ENCODE measurements at regions not wholly inside any gene's neighbourhood (a gene's known extent, or its start where the extent isn't known, plus 50 kb on each side); places are given as distances from the start of the nearest gene placed in this dataset.
"Not testable (repeated sequence)": the region's sequence is repeated elsewhere in the genome, so short reads cannot be mapped to it uniquely, and the experiment has no call there.

- ChIA-PET CTCF (no interaction called here), POLR2A (no interaction called here)
- H3K27ac Mint-ChIP-seq: no peak overlapping the region
- peaks cover 18% of the 10 kb centered on the region for H3K9me3 Mint-ChIP-seq (ENCODE audit: low read depth)
- DNase-seq (no peak), ATAC-seq (no peak)
- no peaks in the 10 kb centered on the region for H3K27me3 Mint-ChIP-seq
- H3K4me1 Mint-ChIP-seq: no peaks in the 10 kb centered on the region
- H3K4me3 Mint-ChIP-seq: no peak overlapping the region
- H3K36me3 Mint-ChIP-seq (ENCODE audit: low read depth): peaks cover 2% of the 10 kb centered on the region
- intact Hi-C loops (cut with DNase I, micrococcal nuclease): no loop called here
Observed at GRCh38 chr3:8020047-8020841, 481.4 kb upstream of the LMCD1 start.

- no peaks in the 10 kb centered on the region for H3K36me3 Mint-ChIP-seq (ENCODE audit: low read depth)
- no peak overlapping the region for H3K27ac Mint-ChIP-seq
- peaks cover 6% of the 10 kb centered on the region for H3K9me3 Mint-ChIP-seq (ENCODE audit: low read depth)
- DNase-seq (no peak), ATAC-seq (no peak)
- ChIA-PET POLR2A (no interaction called here), CTCF (interaction anchor here (1.0 kb wide), 1 partner anchor 11 kb away, joined by 3 read pairs; no protein-coding TSS in a partner anchor)
- intact Hi-C loops (cut with DNase I, micrococcal nuclease): no loop called here
- no peak overlapping the region for H3K4me3 Mint-ChIP-seq
- no peaks in the 10 kb centered on the region for H3K27me3 Mint-ChIP-seq
- no peaks in the 10 kb centered on the region for H3K4me1 Mint-ChIP-seq
Observed at GRCh38 chr3:8027954-8028353, 473.7 kb upstream of the LMCD1 start.

- intact Hi-C loops (cut with DNase I, micrococcal nuclease): no loop called here
- ATAC-seq (no peak), DNase-seq (no peak)
- H3K27ac Mint-ChIP-seq: no peak overlapping the region
- H3K9me3 Mint-ChIP-seq (ENCODE audit: low read depth): no peaks in the 10 kb centered on the region
- no peaks in the 10 kb centered on the region for H3K36me3 Mint-ChIP-seq (ENCODE audit: low read depth)
- no peaks in the 10 kb centered on the region for H3K27me3 Mint-ChIP-seq
- no peaks in the 10 kb centered on the region for H3K4me1 Mint-ChIP-seq
- no peak overlapping the region for H3K4me3 Mint-ChIP-seq
- ChIA-PET POLR2A (no interaction called here), CTCF (interaction anchor here (0.8 kb wide), 1 partner anchor 986 kb away, joined by 3 read pairs; no protein-coding TSS in a partner anchor)
Observed at GRCh38 chr3:8050283-8050682, 451.3 kb upstream of the LMCD1 start.

- ATAC-seq (no peak), DNase-seq (no peak)
- ChIA-PET CTCF (no interaction called here), POLR2A (no interaction called here)
- H3K36me3 Mint-ChIP-seq (ENCODE audit: low read depth): no peaks in the 10 kb centered on the region
- H3K4me1 Mint-ChIP-seq: no peaks in the 10 kb centered on the region
- H3K9me3 Mint-ChIP-seq (ENCODE audit: low read depth): no peaks in the 10 kb centered on the region
- H3K27me3 Mint-ChIP-seq: no peaks in the 10 kb centered on the region
- H3K27ac Mint-ChIP-seq: no peak overlapping the region
- intact Hi-C loops (cut with DNase I, micrococcal nuclease): no loop called here
- H3K4me3 Mint-ChIP-seq: no peak overlapping the region
Observed at GRCh38 chr3:8052659-8053058, 449.0 kb upstream of the LMCD1 start.

GRCh38 chr3:8068135-8068534, 433.5 kb upstream of the LMCD1 start:
- H3K4me3 Mint-ChIP-seq; H3K9me3 Mint-ChIP-seq (ENCODE audit: low read depth); H3K27me3 Mint-ChIP-seq; H3K4me1 Mint-ChIP-seq; CTCF ChIA-PET; DNase-seq; H3K36me3 Mint-ChIP-seq (ENCODE audit: low read depth); H3K27ac Mint-ChIP-seq; intact Hi-C loops (cut with DNase I, micrococcal nuclease); POLR2A ChIA-PET; ATAC-seq: not testable (repeated sequence)

GRCh38 chr3:8069471-8069870, 432.2 kb upstream of the LMCD1 start:
- no peaks in the 10 kb centered on the region for H3K4me1 Mint-ChIP-seq
- no peak overlapping the region for H3K27ac Mint-ChIP-seq
- intact Hi-C loops (cut with DNase I, micrococcal nuclease): no loop called here
- no peaks in the 10 kb centered on the region for H3K27me3 Mint-ChIP-seq
- peaks cover 6% of the 10 kb centered on the region for H3K9me3 Mint-ChIP-seq (ENCODE audit: low read depth)
- no peak overlapping the region for H3K4me3 Mint-ChIP-seq
- H3K36me3 Mint-ChIP-seq (ENCODE audit: low read depth): no peaks in the 10 kb centered on the region
- ATAC-seq (no peak), DNase-seq (no peak)
- ChIA-PET CTCF (interaction anchor here (1.6 kb wide), 1 partner anchor 17 kb away, joined by 3 read pairs; no protein-coding TSS in a partner anchor), POLR2A (no interaction called here)

GRCh38 chr3:8070011-8070410, 431.6 kb upstream of the LMCD1 start:
- ChIA-PET POLR2A (no interaction called here), CTCF (interaction anchor here (0.7 to 1.6 kb wide), 2 partner anchors 14 to 16 kb away, joined by 3 read pairs; no protein-coding TSS in a partner anchor)
- no peak overlapping the region for H3K27ac Mint-ChIP-seq
- no peaks in the 10 kb centered on the region for H3K36me3 Mint-ChIP-seq (ENCODE audit: low read depth)
- H3K27me3 Mint-ChIP-seq: no peaks in the 10 kb centered on the region
- H3K4me3 Mint-ChIP-seq: no peak overlapping the region
- H3K9me3 Mint-ChIP-seq (ENCODE audit: low read depth): peaks cover 3% of the 10 kb centered on the region
- H3K4me1 Mint-ChIP-seq: no peaks in the 10 kb centered on the region
- ATAC-seq: no peak
- intact Hi-C loops (cut with DNase I, micrococcal nuclease): no loop called here
- no peak for DNase-seq

- H3K36me3 Mint-ChIP-seq (ENCODE audit: low read depth); H3K4me1 Mint-ChIP-seq; DNase-seq; H3K27ac Mint-ChIP-seq; H3K4me3 Mint-ChIP-seq; ATAC-seq; H3K27me3 Mint-ChIP-seq; H3K9me3 Mint-ChIP-seq (ENCODE audit: low read depth); CTCF ChIA-PET; POLR2A ChIA-PET; intact Hi-C loops (cut with DNase I, micrococcal nuclease): not testable (repeated sequence)
Observed at GRCh38 chr3:8074740-8075139, 426.9 kb upstream of the LMCD1 start.

GRCh38 chr3:8077126-8077525, 424.5 kb upstream of the LMCD1 start:
- H3K27ac Mint-ChIP-seq: no peak overlapping the region
- H3K4me3 Mint-ChIP-seq: no peak overlapping the region
- no peaks in the 10 kb centered on the region for H3K9me3 Mint-ChIP-seq (ENCODE audit: low read depth)
- no peak for ATAC-seq
- H3K27me3 Mint-ChIP-seq: no peaks in the 10 kb centered on the region
- ChIA-PET POLR2A (no interaction called here), CTCF (no interaction called here)
- DNase-seq: no peak
- intact Hi-C loops (cut with DNase I, micrococcal nuclease): no loop called here
- no peaks in the 10 kb centered on the region for H3K4me1 Mint-ChIP-seq
- no peaks in the 10 kb centered on the region for H3K36me3 Mint-ChIP-seq (ENCODE audit: low read depth)

GRCh38 chr3:8080464-8080863, 421.2 kb upstream of the LMCD1 start:
- peaks cover 6% of the 10 kb centered on the region for H3K4me1 Mint-ChIP-seq
- H3K27ac Mint-ChIP-seq: no peak overlapping the region
- DNase-seq (no peak), ATAC-seq (no peak)
- H3K36me3 Mint-ChIP-seq (ENCODE audit: low read depth): no peaks in the 10 kb centered on the region
- H3K4me3 Mint-ChIP-seq: no peak overlapping the region
- POLR2A ChIA-PET: no interaction called here
- H3K27me3 Mint-ChIP-seq: no peaks in the 10 kb centered on the region
- H3K9me3 Mint-ChIP-seq (ENCODE audit: low read depth): no peaks in the 10 kb centered on the region
- intact Hi-C loops (cut with DNase I, micrococcal nuclease): no loop called here
- CTCF ChIA-PET: interaction anchor here (0.9 kb wide), 1 partner anchor 25 kb away, joined by 3 read pairs; no protein-coding TSS in a partner anchor

GRCh38 chr3:8085498-8085897, 416.1 kb upstream of the LMCD1 start:
- ChIA-PET CTCF (interaction anchor here (1.0 kb wide), 2 partner anchors 9 to 15 kb away, joined by 3 read pairs; no protein-coding TSS in a partner anchor), POLR2A (no interaction called here)
- Mint-ChIP-seq H3K36me3 (ENCODE audit: low read depth) (no peaks in the 10 kb centered on the region), H3K27me3 (peaks cover 6% of the 10 kb centered on the region), H3K27ac (no peak overlapping the region), H3K4me3 (no peak overlapping the region), H3K4me1 (peaks cover 6% of the 10 kb centered on the region), H3K9me3 (ENCODE audit: low read depth) (no peaks in the 10 kb centered on the region)
- ATAC-seq: peak; percentile 55
- intact Hi-C loops (cut with DNase I, micrococcal nuclease): no loop called here
- DNase-seq: no peak

- no peaks in the 10 kb centered on the region for H3K9me3 Mint-ChIP-seq (ENCODE audit: low read depth)
- H3K27ac Mint-ChIP-seq: no peak overlapping the region
- no peak overlapping the region for H3K4me3 Mint-ChIP-seq
- H3K27me3 Mint-ChIP-seq: peaks cover 6% of the 10 kb centered on the region
- no peak for DNase-seq
- H3K36me3 Mint-ChIP-seq (ENCODE audit: low read depth): no peaks in the 10 kb centered on the region
- ATAC-seq: no peak
- ChIA-PET CTCF (no interaction called here), POLR2A (no interaction called here)
- intact Hi-C loops (cut with DNase I, micrococcal nuclease): no loop called here
- peaks cover 6% of the 10 kb centered on the region for H3K4me1 Mint-ChIP-seq
Observed at GRCh38 chr3:8087951-8088350, 413.7 kb upstream of the LMCD1 start.

Measured in activated CD4-positive, alpha-beta T cell treated with anti-CD3 and anti-CD28 coated beads for 36 hours (primary cell).